ENCODE measurements at regions not wholly inside any gene's neighbourhood (a gene's known extent, or its start where the extent isn't known, plus 50 kb on each side); places are given as distances from the start of the nearest gene placed in this dataset.

- H3K4me1 Mint-ChIP-seq (ENCODE audit: unreplicated experiment) = no peaks in the 10 kb centered on the region
- no peak overlapping the region for H3K4me3 Mint-ChIP-seq (ENCODE audit: unreplicated experiment)
- no peaks in the 10 kb centered on the region for H3K9me3 Mint-ChIP-seq (ENCODE audit: unreplicated experiment)
- DNase-seq (ENCODE audit: low spot score) = no peak
- H3K36me3 Mint-ChIP-seq (ENCODE audit: low read depth, unreplicated experiment) = no peaks in the 10 kb centered on the region
- H3K27me3 Mint-ChIP-seq (ENCODE audit: unreplicated experiment) = peaks cover 3% of the 10 kb centered on the region
- TF ChIP-seq, protein P1, sequence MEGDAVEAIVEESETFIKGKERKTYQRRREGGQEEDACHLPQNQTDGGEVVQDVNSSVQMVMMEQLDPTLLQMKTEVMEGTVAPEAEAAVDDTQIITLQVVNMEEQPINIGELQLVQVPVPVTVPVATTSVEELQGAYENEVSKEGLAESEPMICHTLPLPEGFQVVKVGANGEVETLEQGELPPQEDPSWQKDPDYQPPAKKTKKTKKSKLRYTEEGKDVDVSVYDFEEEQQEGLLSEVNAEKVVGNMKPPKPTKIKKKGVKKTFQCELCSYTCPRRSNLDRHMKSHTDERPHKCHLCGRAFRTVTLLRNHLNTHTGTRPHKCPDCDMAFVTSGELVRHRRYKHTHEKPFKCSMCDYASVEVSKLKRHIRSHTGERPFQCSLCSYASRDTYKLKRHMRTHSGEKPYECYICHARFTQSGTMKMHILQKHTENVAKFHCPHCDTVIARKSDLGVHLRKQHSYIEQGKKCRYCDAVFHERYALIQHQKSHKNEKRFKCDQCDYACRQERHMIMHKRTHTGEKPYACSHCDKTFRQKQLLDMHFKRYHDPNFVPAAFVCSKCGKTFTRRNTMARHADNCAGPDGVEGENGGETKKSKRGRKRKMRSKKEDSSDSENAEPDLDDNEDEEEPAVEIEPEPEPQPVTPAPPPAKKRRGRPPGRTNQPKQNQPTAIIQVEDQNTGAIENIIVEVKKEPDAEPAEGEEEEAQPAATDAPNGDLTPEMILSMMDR (IDR thresholded peaks at IDR 0.05; ENCODE audit: unreplicated experiment) = no peak
- H3K27ac Mint-ChIP-seq (ENCODE audit: unreplicated experiment) = no peak overlapping the region
Measured at GRCh38 chr10:8462565-8462964, 408.1 kb downstream of the GATA3 start.

DNA sequence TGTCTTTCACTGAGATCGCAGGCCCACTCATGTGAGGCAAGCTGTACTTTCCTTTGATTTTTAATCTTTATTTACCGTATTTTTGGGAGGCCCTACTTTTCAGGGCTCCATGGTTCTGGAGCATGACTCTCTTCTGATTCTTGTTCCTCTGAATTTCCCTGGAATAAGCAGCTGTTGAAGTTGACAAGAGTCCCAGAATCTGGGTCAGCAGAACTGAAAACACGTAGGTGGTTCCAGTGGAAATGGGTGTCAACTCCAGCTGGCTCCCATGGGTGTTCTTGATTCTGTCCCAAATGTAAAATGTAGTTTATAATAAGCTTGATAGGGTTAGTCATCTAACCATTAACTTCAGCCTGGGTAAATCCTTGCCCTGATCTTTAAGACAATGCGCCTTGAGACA is 409.4 kb downstream of the GATA3 start:
- DNase-seq (ENCODE audit: low spot score) = no peak
- TF ChIP-seq, protein P1 (IDR thresholded peaks at IDR 0.05; ENCODE audit: unreplicated experiment) = no peak
- Mint-ChIP-seq H3K27me3 (ENCODE audit: unreplicated experiment) (peaks cover 3% of the 10 kb centered on the region), H3K36me3 (ENCODE audit: low read depth, unreplicated experiment) (no peaks in the 10 kb centered on the region), H3K9me3 (ENCODE audit: unreplicated experiment) (no peaks in the 10 kb centered on the region), H3K4me1 (ENCODE audit: unreplicated experiment) (no peaks in the 10 kb centered on the region), H3K27ac (ENCODE audit: unreplicated experiment) (no peak overlapping the region), H3K4me3 (ENCODE audit: unreplicated experiment) (no peak overlapping the region)

- DNase-seq (ENCODE audit: low spot score) = no peak
- TF ChIP-seq, protein P1 (IDR thresholded peaks at IDR 0.05; ENCODE audit: unreplicated experiment) = no peak
- no peak overlapping the region for H3K4me3 Mint-ChIP-seq (ENCODE audit: unreplicated experiment)
- H3K27ac Mint-ChIP-seq (ENCODE audit: unreplicated experiment) = no peak overlapping the region
- peaks cover 3% of the 10 kb centered on the region for H3K27me3 Mint-ChIP-seq (ENCODE audit: unreplicated experiment)
- no peaks in the 10 kb centered on the region for H3K4me1 Mint-ChIP-seq (ENCODE audit: unreplicated experiment)
- H3K36me3 Mint-ChIP-seq (ENCODE audit: low read depth, unreplicated experiment) = no peaks in the 10 kb centered on the region
- H3K9me3 Mint-ChIP-seq (ENCODE audit: unreplicated experiment) = no peaks in the 10 kb centered on the region
Measured at GRCh38 chr10:8468477-8468876, 414.0 kb downstream of the GATA3 start.

DNA sequence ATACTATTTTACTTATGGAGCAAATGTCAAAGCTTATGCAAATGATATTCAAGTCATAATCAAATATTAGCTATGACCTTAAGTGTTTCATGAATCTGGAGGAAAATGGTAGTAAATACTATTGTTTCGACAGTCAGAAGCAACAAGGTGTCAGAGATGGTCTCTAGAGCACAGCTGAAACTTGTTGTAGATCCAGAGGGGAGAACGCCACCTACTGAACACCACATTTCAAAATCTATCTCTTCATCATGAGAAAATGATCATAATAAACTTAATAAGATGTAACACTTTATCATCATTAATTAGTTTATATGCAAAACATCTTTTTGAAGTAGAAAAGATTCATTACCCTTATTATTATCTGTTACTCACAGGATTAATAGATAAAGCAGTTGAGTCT is 418.7 kb downstream of the GATA3 start:
- H3K36me3 Mint-ChIP-seq (ENCODE audit: low read depth, unreplicated experiment) = no peaks in the 10 kb centered on the region
- DNase-seq (ENCODE audit: low spot score) = no peak
- no peak overlapping the region for H3K27ac Mint-ChIP-seq (ENCODE audit: unreplicated experiment)
- H3K4me1 Mint-ChIP-seq (ENCODE audit: unreplicated experiment) = no peaks in the 10 kb centered on the region
- TF ChIP-seq, protein P1 (IDR thresholded peaks at IDR 0.05; ENCODE audit: unreplicated experiment) = no peak
- peaks cover 1% of the 10 kb centered on the region for H3K27me3 Mint-ChIP-seq (ENCODE audit: unreplicated experiment)
- no peak overlapping the region for H3K4me3 Mint-ChIP-seq (ENCODE audit: unreplicated experiment)
- no peaks in the 10 kb centered on the region for H3K9me3 Mint-ChIP-seq (ENCODE audit: unreplicated experiment)

DNA sequence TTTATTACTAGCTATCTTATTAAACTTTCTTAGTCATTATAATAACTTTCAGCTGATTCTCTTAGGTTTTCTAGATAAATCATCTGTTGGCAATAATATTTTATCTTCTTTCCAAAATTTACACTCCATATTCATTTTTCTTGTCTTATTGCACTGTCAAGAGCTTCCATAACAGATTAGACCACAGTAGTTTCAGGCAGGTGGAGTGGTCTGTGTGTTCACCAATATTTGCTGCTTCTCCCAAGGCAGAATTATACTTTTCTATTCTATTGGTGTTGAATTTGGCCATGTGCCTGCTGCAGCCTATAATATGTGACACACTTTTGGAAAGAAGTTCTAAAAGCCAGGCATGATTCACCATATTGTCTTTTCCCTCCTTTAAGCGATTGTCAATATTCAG is 422.8 kb downstream of the GATA3 start:
- Mint-ChIP-seq H3K27ac (ENCODE audit: unreplicated experiment) (no peak overlapping the region), H3K4me1 (ENCODE audit: unreplicated experiment) (no peaks in the 10 kb centered on the region), H3K27me3 (ENCODE audit: unreplicated experiment) (peaks cover 1% of the 10 kb centered on the region), H3K9me3 (ENCODE audit: unreplicated experiment) (no peaks in the 10 kb centered on the region), H3K36me3 (ENCODE audit: low read depth, unreplicated experiment) (no peaks in the 10 kb centered on the region), H3K4me3 (ENCODE audit: unreplicated experiment) (no peak overlapping the region)
- TF ChIP-seq, protein P1 (IDR thresholded peaks at IDR 0.05; ENCODE audit: unreplicated experiment) = no peak
- DNase-seq (ENCODE audit: low spot score) = no peak
